HepG2 (cell line): ENCODE measurements at regions not wholly inside any gene's neighbourhood (a gene's known extent, or its start where the extent isn't known, plus 50 kb on each side); places are given as distances from the start of the nearest gene placed in this dataset.

ENCODE experiments used
- CTCF ChIP-seq: sonication (generic); formaldehyde crosslinking; IDR thresholded peaks from 2 replicates; pipeline ENCODE4 v1.5.0; 2020; ENCODE audit warnings: mild to moderate bottlenecking, missing genetic modification reagents, moderate library complexity
- EZH2 ChIP-seq: conservative IDR thresholded peaks from 2 replicates; pipeline ENCODE4 v1.6.1; 2012; ENCODE audit warnings: mild to moderate bottlenecking, low read depth, low read length, moderate library complexity
- MYNN ChIP-seq: sonication (generic); formaldehyde crosslinking; IDR thresholded peaks from 2 replicates; pipeline ENCODE4 v1.4.0; 2020; ENCODE audit warnings: mild to moderate bottlenecking, low read depth, missing genetic modification reagents
- ZNF670 ChIP-seq: sonication (generic); formaldehyde crosslinking; IDR thresholded peaks from 2 replicates; pipeline ENCODE4 v1.8.0; 2022; ENCODE audit warnings: mild to moderate bottlenecking, missing genetic modification reagents, borderline replicate concordance
- ZNF704 ChIP-seq: sonication (generic); formaldehyde crosslinking; IDR thresholded peaks from 2 replicates; pipeline ENCODE4 v1.8.1; 2023; ENCODE audit warnings: mild to moderate bottlenecking, inconsistent platforms, moderate library complexity, missing genetic modification reagents, borderline replicate concordance

GRCh38 chr5:87853541-87853940, 415.1 kb downstream of the TMEM161B start:
- TF ChIP-seq CTCF (CRISPR knock-in tag) (no peak), ZNF704 (CRISPR knock-in tag) (no peak), MYNN (CRISPR knock-in tag) (no peak), ZNF670 (CRISPR knock-in tag) (no peak), EZH2 (no peak)
